ENCODE measurements at regions not wholly inside any gene's neighbourhood (a gene's known extent, or its start where the extent isn't known, plus 50 kb on each side); places are given as distances from the start of the nearest gene placed in this dataset.

DNA sequence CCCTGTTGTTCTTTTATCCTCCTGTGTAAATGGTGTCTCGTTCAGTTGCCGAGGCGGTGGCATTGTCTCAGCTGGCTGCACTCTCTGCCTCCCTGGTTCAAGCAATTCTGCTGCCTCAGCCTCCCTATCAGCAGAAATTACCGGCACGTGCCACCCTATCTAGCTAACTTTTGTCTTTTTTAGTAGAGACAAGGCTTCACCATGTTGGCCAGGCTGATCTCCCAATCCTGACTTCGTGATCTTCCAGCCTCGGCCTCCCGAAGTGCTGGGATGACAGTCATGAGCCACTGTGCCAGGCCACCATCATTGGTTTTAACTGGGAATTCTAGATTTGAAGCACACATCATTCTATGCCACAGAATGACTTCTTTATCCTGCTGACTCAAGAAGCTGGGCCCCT lies 175.3 kb upstream of the ALG10B start:
- TF ChIP-seq POLR2A (IDR thresholded peaks at IDR 0.05; ENCODE audit: low read depth, low read length) = no peak
- TF ChIP-seq EZH2 (IDR thresholded peaks at IDR 0.05; ENCODE audit: borderline replicate concordance, low read depth, low read length, severe bottlenecking) = no peak
- TF ChIP-seq MYC (IDR thresholded peaks at IDR 0.05; ENCODE audit: low read depth, low read length) = no peak
